Suprapubic skin (tissue), 4 donors: ENCODE measurements at regions not wholly inside any gene's neighbourhood (a gene's known extent, or its start where the extent isn't known, plus 50 kb on each side); places are given as distances from the start of the nearest gene placed in this dataset.

ENCODE experiments used
- DNase-seq, 2 donors: peaks; one replicate each; pipeline ENCODE4 v3.0.0-alpha.2; 2019; ENCODE audit warnings: low spot score in 2 of 2
- H3K27ac ChIP-seq: fragments of 200-600 bp; sonication (generic); one replicate; pipeline ENCODE4 v1.5.1; 2019
- H3K27me3 ChIP-seq: fragments of 200-600 bp; sonication (generic); one replicate; pipeline ENCODE4 v1.5.1; 2019
- H3K36me3 ChIP-seq: fragments of 200-600 bp; sonication (generic); one replicate; pipeline ENCODE4 v1.5.1; 2019
- H3K4me1 ChIP-seq: fragments of 200-600 bp; sonication (generic); one replicate; pipeline ENCODE4 v1.5.1; 2019
- H3K4me3 ChIP-seq: fragments of 200-600 bp; sonication (generic); one replicate; pipeline ENCODE4 v1.5.1; 2019; ENCODE audit warnings: mild to moderate bottlenecking
- H3K9me3 ChIP-seq: fragments of 200-600 bp; sonication (generic); one replicate; pipeline ENCODE4 v1.5.1; 2019
- CTCF ChIP-seq, 2 donors: fragments of 200-600 bp in 1 of 2; fragments of 450-650 bp in 1 of 2; sonication (generic) in 1 of 2; IDR thresholded peaks; one replicate each; pipeline ENCODE4 v1.5.1; 2016 to 2019; ENCODE audit warnings: antibody characterized with exemption in 2 of 2, mild to moderate bottlenecking in 1 of 2, moderate library complexity in 1 of 2
- EP300 ChIP-seq: sonication (generic); formaldehyde crosslinking; IDR thresholded peaks from one replicate; pipeline ENCODE4 v1.6.1; 2017; ENCODE audit warnings: antibody characterized with exemption
- POLR2A ChIP-seq, 2 donors: fragments of 450-650 bp; IDR thresholded peaks; one replicate each; pipeline ENCODE4 v1.6.1; 2017; ENCODE audit warnings: antibody characterized with exemption in 2 of 2, mild to moderate bottlenecking in 2 of 2, moderate library complexity in 2 of 2
- POLR2AphosphoS5 ChIP-seq, 3 donors: sonication (generic); formaldehyde crosslinking; IDR thresholded peaks; one replicate each; pipeline ENCODE4 v1.6.1; 2017; ENCODE audit warnings: antibody characterized with exemption in 3 of 3
- WGBS: methylation state at CpG from one replicate; pipeline ENCODE4 v1.1.5; 2018; 5-methylcytosine and 5-hydroxymethylcytosine counted together

- Histone ChIP-seq H3K27ac (no peak overlapping the region), H3K27me3 (no peaks in the 10 kb centered on the region), H3K36me3 (no peaks in the 10 kb centered on the region), H3K4me3 (no peak overlapping the region), H3K4me1 (peaks cover 10% of the 10 kb centered on the region), H3K9me3 (no peaks in the 10 kb centered on the region)
- TF ChIP-seq EP300 (no peak), POLR2A (IDR thresholded peaks at IDR 0.05) (no peak), CTCF (IDR thresholded peaks at IDR 0.05) (no peak), POLR2AphosphoS5 (IDR thresholded peaks at IDR 0.05) (no peak)
- 90% methylated on average over 5 of the region's 5 CpGs for WGBS
- no peak for DNase-seq
Observed at GRCh38 chr3:194851254-194851653, 165.6 kb downstream of the FAM43A start.

- Histone ChIP-seq H3K9me3 (no peaks in the 10 kb centered on the region), H3K27ac (no peak overlapping the region), H3K4me3 (no peak overlapping the region), H3K4me1 (peaks cover 10% of the 10 kb centered on the region), H3K36me3 (no peaks in the 10 kb centered on the region), H3K27me3 (no peaks in the 10 kb centered on the region)
- 99% methylated on average over 5 of the region's 5 CpGs for WGBS
- no peak for TF ChIP-seq CTCF (IDR thresholded peaks at IDR 0.05)
- TF ChIP-seq POLR2A (IDR thresholded peaks at IDR 0.05) = no peak
- no peak for TF ChIP-seq POLR2AphosphoS5 (IDR thresholded peaks at IDR 0.05)
- no peak for TF ChIP-seq EP300
- peak in 1 of 2 donors; percentile 29 for DNase-seq
Observed at GRCh38 chr3:194851941-194852340, 166.3 kb downstream of the FAM43A start.

- no peaks in the 10 kb centered on the region for H3K9me3 ChIP-seq
- no peak for DNase-seq
- TF ChIP-seq POLR2AphosphoS5 (IDR thresholded peaks at IDR 0.05) (no peak), CTCF (IDR thresholded peaks at IDR 0.05) (no peak), POLR2A (IDR thresholded peaks at IDR 0.05) (no peak), EP300 (no peak)
- WGBS = 91% methylated on average over 22 of the region's 22 CpGs
- H3K4me3 ChIP-seq = no peak overlapping the region
- H3K36me3 ChIP-seq = no peaks in the 10 kb centered on the region
- H3K27ac ChIP-seq = no peak overlapping the region
- H3K27me3 ChIP-seq = no peaks in the 10 kb centered on the region
- peaks cover 10% of the 10 kb centered on the region for H3K4me1 ChIP-seq
Observed at GRCh38 chr3:194852345-194852744, 166.7 kb downstream of the FAM43A start.

- DNase-seq = no peak
- Histone ChIP-seq H3K4me1 (peaks cover 10% of the 10 kb centered on the region), H3K4me3 (no peak overlapping the region), H3K9me3 (no peaks in the 10 kb centered on the region), H3K27ac (no peak overlapping the region), H3K27me3 (no peaks in the 10 kb centered on the region), H3K36me3 (no peaks in the 10 kb centered on the region)
- WGBS = 85% methylated on average over 4 of the region's 16 CpGs
- TF ChIP-seq EP300 = no peak
- TF ChIP-seq POLR2A (IDR thresholded peaks at IDR 0.05) = no peak
- TF ChIP-seq CTCF (IDR thresholded peaks at IDR 0.05) = no peak
- TF ChIP-seq POLR2AphosphoS5 (IDR thresholded peaks at IDR 0.05) = no peak
Observed at GRCh38 chr3:194852831-194853508, 167.3 kb downstream of the FAM43A start.

- no peak overlapping the region for H3K27ac ChIP-seq
Observed at GRCh38 chr3:194854206-194854605, 168.5 kb downstream of the FAM43A start.

More at GRCh38 chr3:194854206-194854605, 168.5 kb downstream of the FAM43A start:
- TF ChIP-seq EP300 (no peak), POLR2AphosphoS5 (IDR thresholded peaks at IDR 0.05) (no peak), CTCF (IDR thresholded peaks at IDR 0.05) (no peak), POLR2A (IDR thresholded peaks at IDR 0.05) (no peak)
- DNase-seq = no peak
- Histone ChIP-seq H3K4me3 (no peak overlapping the region), H3K27me3 (no peaks in the 10 kb centered on the region), H3K4me1 (peaks cover 10% of the 10 kb centered on the region), H3K9me3 (no peaks in the 10 kb centered on the region), H3K36me3 (no peaks in the 10 kb centered on the region)
- 39% methylated on average over 4 of the region's 4 CpGs for WGBS
